DND-41 (cell line): ENCODE measurements at regions not wholly inside any gene's neighbourhood (a gene's known extent, or its start where the extent isn't known, plus 50 kb on each side); places are given as distances from the start of the nearest gene placed in this dataset.

Experiments used
- CTCF ChIP-seq: IDR thresholded peaks from 2 replicates; pipeline ENCODE4 v1.5.1; 2012; ENCODE audit warnings: borderline replicate concordance, low read length, moderate library complexity, mild to moderate bottlenecking; ENCODE audit not compliant: poor library complexity, severe bottlenecking; ENCODE audit errors: extremely low read depth
- EZH2 ChIP-seq: IDR thresholded peaks from 3 replicates; pipeline ENCODE4 v1.6.1; 2012; ENCODE audit warnings: borderline replicate concordance, low read depth, mild to moderate bottlenecking, moderate library complexity, low read length, inconsistent platforms; ENCODE audit not compliant: severe bottlenecking

- TF ChIP-seq CTCF (no peak), EZH2 (no peak)
Measured at GRCh38 chr4:83661359-83661758, 125.5 kb downstream of the GPAT3 start.
